ENCODE measurements at regions not wholly inside any gene's neighbourhood (a gene's known extent, or its start where the extent isn't known, plus 50 kb on each side); places are given as distances from the start of the nearest gene placed in this dataset.

GRCh38 chr2:18842836-18843235 is 253.5 kb upstream of the NT5C1B start:
- Histone ChIP-seq H3K4me3 (replicated peaks in 1 of 3) (no peak overlapping the region), H3K36me3 (no peaks in the 10 kb centered on the region), H3K9me3 (no peaks in the 10 kb centered on the region), H3K27ac (no peak overlapping the region), H3K4me1 (no peaks in the 10 kb centered on the region), H3K27me3 (no peaks in the 10 kb centered on the region)
- DNase-seq = no peak
- intact Hi-C loops (cut with DNase I) = no loop called here
- WGBS, 2 donors = 70 to 75% methylated on average over 5 of the region's 5 CpGs
- TF ChIP-seq CTCF (IDR thresholded peaks at IDR 0.05) (no peak), POLR2A (IDR thresholded peaks at IDR 0.05) (no peak)

GRCh38 chr2:18841248-18842150 is 252.1 kb upstream of the NT5C1B start:
- no peaks in the 10 kb centered on the region for H3K9me3 ChIP-seq
- intact Hi-C loops (cut with DNase I) = no loop called here
- TF ChIP-seq CTCF (IDR thresholded peaks at IDR 0.05) (no peak), POLR2A (IDR thresholded peaks at IDR 0.05) (no peak)
- H3K27ac ChIP-seq = no peak overlapping the region
- no peak overlapping the region for H3K4me3 ChIP-seq (replicated peaks in 1 of 3)
- H3K27me3 ChIP-seq = no peaks in the 10 kb centered on the region
- DNase-seq = no peak
- 94 to 95% methylated on average over 4 of the region's 4 CpGs for WGBS, 2 donors
- no peaks in the 10 kb centered on the region for H3K4me1 ChIP-seq
- no peaks in the 10 kb centered on the region for H3K36me3 ChIP-seq

- 94 to 100% methylated on average over 1 of the region's 1 CpG for WGBS, 2 donors
- TF ChIP-seq POLR2A (IDR thresholded peaks at IDR 0.05) = no peak
- no peak for TF ChIP-seq CTCF (IDR thresholded peaks at IDR 0.05)
- H3K27me3 ChIP-seq = no peaks in the 10 kb centered on the region
- no peak overlapping the region for H3K4me3 ChIP-seq (replicated peaks in 1 of 3)
- intact Hi-C loops (cut with DNase I) = no loop called here
- no peak for DNase-seq
- no peaks in the 10 kb centered on the region for H3K36me3 ChIP-seq
- H3K9me3 ChIP-seq = no peaks in the 10 kb centered on the region
- no peak overlapping the region for H3K27ac ChIP-seq
- H3K4me1 ChIP-seq = no peaks in the 10 kb centered on the region
Measured at GRCh38 chr2:18837240-18837639, 247.9 kb upstream of the NT5C1B start.

- WGBS, 2 donors = 83 to 90% methylated on average over 4 of the region's 4 CpGs
- Histone ChIP-seq H3K9me3 (no peaks in the 10 kb centered on the region), H3K4me1 (no peaks in the 10 kb centered on the region), H3K36me3 (no peaks in the 10 kb centered on the region), H3K27ac (no peak overlapping the region), H3K4me3 (replicated peaks in 1 of 3) (no peak overlapping the region), H3K27me3 (no peaks in the 10 kb centered on the region)
- DNase-seq = no peak
- TF ChIP-seq POLR2A (IDR thresholded peaks at IDR 0.05) (no peak), CTCF (IDR thresholded peaks at IDR 0.05) (no peak)
- intact Hi-C loops (cut with DNase I) = no loop called here
Measured at GRCh38 chr2:18836436-18836835, 247.1 kb upstream of the NT5C1B start.

- Histone ChIP-seq H3K27ac (no peak overlapping the region), H3K4me1 (no peaks in the 10 kb centered on the region), H3K36me3 (no peaks in the 10 kb centered on the region), H3K9me3 (no peaks in the 10 kb centered on the region), H3K27me3 (no peaks in the 10 kb centered on the region), H3K4me3 (replicated peaks in 1 of 3) (no peak overlapping the region)
- DNase-seq = no peak
- no peak for TF ChIP-seq POLR2A (IDR thresholded peaks at IDR 0.05)
- no peak for TF ChIP-seq CTCF (IDR thresholded peaks at IDR 0.05)
- intact Hi-C loops (cut with DNase I) = no loop called here
- 91 to 92% methylated on average over 2 of the region's 2 CpGs for WGBS, 2 donors
Measured at GRCh38 chr2:18835787-18836186, 246.4 kb upstream of the NT5C1B start.

Data from thyroid gland (tissue), 4 donors.